Uterus (tissue), 2 donors: ENCODE measurements at regions not wholly inside any gene's neighbourhood (a gene's known extent, or its start where the extent isn't known, plus 50 kb on each side); places are given as distances from the start of the nearest gene placed in this dataset.

Source experiments
- POLR2A ChIP-seq, 2 donors: fragments of 450-650 bp; IDR thresholded peaks; one replicate each; pipeline ENCODE4 v1.6.1; 2016; ENCODE audit warnings: antibody characterized with exemption in 2 of 2, mild to moderate bottlenecking in 1 of 2, moderate library complexity in 1 of 2
- TF ChIP-seq, protein P1 (sequence below), 4 experiments: fragments of 200-600 bp in 2 of 4; fragments of 450-650 bp in 2 of 4; sonication (generic) in 2 of 4; IDR thresholded peaks; one replicate each; pipeline ENCODE4 v1.5.1; 2016 to 2019; ENCODE audit warnings: antibody characterized with exemption in 4 of 4, mild to moderate bottlenecking in 2 of 4, moderate library complexity in 1 of 4

DNA sequence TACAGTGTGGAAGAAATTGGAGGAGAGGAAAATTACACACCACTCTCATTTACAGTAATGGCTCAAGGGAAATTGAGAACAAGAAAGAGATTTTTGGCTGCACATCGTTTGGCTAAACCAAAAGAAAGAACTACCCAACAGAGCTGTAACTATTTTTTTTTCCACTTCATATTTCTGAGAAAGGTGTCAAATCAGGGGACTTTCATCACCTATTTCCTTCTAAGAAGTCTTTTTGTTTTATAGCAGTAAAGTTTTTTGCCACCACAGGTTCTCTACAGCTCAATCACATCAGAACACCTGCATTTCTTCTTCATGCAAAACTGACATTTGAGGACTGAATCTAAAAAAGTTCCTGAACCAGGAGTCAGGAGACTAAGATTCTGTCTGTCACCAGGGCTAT, 57.5 kb upstream of the TNIP3 start:
- TF ChIP-seq, protein P1, sequence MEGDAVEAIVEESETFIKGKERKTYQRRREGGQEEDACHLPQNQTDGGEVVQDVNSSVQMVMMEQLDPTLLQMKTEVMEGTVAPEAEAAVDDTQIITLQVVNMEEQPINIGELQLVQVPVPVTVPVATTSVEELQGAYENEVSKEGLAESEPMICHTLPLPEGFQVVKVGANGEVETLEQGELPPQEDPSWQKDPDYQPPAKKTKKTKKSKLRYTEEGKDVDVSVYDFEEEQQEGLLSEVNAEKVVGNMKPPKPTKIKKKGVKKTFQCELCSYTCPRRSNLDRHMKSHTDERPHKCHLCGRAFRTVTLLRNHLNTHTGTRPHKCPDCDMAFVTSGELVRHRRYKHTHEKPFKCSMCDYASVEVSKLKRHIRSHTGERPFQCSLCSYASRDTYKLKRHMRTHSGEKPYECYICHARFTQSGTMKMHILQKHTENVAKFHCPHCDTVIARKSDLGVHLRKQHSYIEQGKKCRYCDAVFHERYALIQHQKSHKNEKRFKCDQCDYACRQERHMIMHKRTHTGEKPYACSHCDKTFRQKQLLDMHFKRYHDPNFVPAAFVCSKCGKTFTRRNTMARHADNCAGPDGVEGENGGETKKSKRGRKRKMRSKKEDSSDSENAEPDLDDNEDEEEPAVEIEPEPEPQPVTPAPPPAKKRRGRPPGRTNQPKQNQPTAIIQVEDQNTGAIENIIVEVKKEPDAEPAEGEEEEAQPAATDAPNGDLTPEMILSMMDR (IDR thresholded peaks at IDR 0.05): no peak
- no peak for TF ChIP-seq POLR2A (IDR thresholded peaks at IDR 0.05)
